ENCODE measurements at regions not wholly inside any gene's neighbourhood (a gene's known extent, or its start where the extent isn't known, plus 50 kb on each side); places are given as distances from the start of the nearest gene placed in this dataset.

- peak; percentile 91 for TF ChIP-seq RUNX3 (IDR thresholded peaks at IDR 0.05; ENCODE audit: low read length)
- no peak for TF ChIP-seq CTCF (IDR thresholded peaks at IDR 0.05 in 2 of 3, conservative IDR thresholded peaks at IDR 0.05 in 1 of 3; ENCODE audit: control insufficient read depth in 2 of 3, extremely low read depth in 1 of 3, insufficient read depth in 1 of 3, low read depth in 3 of 3, low read length in 3 of 3)
- no peak for TF ChIP-seq HDGF (IDR thresholded peaks at IDR 0.05)
- no peak for TF ChIP-seq MEF2B (IDR thresholded peaks at IDR 0.05; ENCODE audit: partially characterized antibody, poor library complexity, severe bottlenecking)
- TF ChIP-seq KAT2A (conservative IDR thresholded peaks at IDR 0.05; ENCODE audit: control insufficient read depth, low read depth, low read length): no peak
- TF ChIP-seq KDM1A (IDR thresholded peaks at IDR 0.05; ENCODE audit: borderline replicate concordance): no peak
- TF ChIP-seq USF2 (IDR thresholded peaks at IDR 0.05; ENCODE audit: borderline replicate concordance, low read depth, low read length): no peak
- TF ChIP-seq RELB (IDR thresholded peaks at IDR 0.05; ENCODE audit: low read depth): no peak
- TF ChIP-seq CBFB (IDR thresholded peaks at IDR 0.05; ENCODE audit: low read depth): 0 out of 2 replicates have a peak, but pooled peaks have one; percentile 30
- no peak for TF ChIP-seq SPI1 (IDR thresholded peaks at IDR 0.05; ENCODE audit: borderline replicate concordance, insufficient read depth, low read depth, low read length)
- no peak for TF ChIP-seq POLR2A (IDR thresholded peaks at IDR 0.05; ENCODE audit: low read depth, low read length)
- TF ChIP-seq CREB1 (IDR thresholded peaks at IDR 0.05; ENCODE audit: low read depth): peak; percentile 90
- TF ChIP-seq CHD2 (IDR thresholded peaks at IDR 0.05; ENCODE audit: borderline replicate concordance, low read depth, low read length): no peak
Measured at GRCh38 chr2:460861-461260, 173.0 kb upstream of the ALKAL2 start (continued).

All from GM12878 (cell line).